Endothelial cell of umbilical vein (primary cell): ENCODE measurements at regions not wholly inside any gene's neighbourhood (a gene's known extent, or its start where the extent isn't known, plus 50 kb on each side); places are given as distances from the start of the nearest gene placed in this dataset.

Experiments used
- BruUV-seq: library from RNA; stranded (reverse); fragments of 400-500 nt; replicated peaks from 2 replicates; lab custom pipeline; 2021; lab: Mats Ljungman, UMichigan
- CTCF ChIA-PET: fragments of 300-600, 350-600 bp; sonication (Branson Sonifier 250); formaldehyde crosslinking; loops from one replicate; lab custom pipeline; 2021; ENCODE audit warnings: antibody characterized with exemption, inconsistent platforms; lab: Charles Lee
- POLR2A ChIA-PET: fragments of 300-600, 350-600 bp; sonication (Branson Sonifier 250); formaldehyde crosslinking; loops from one replicate; lab custom pipeline; 2021; ENCODE audit warnings: antibody characterized with exemption, inconsistent platforms; lab: Charles Lee
- DNase-seq: peaks from one replicate; pipeline ENCODE4 v3.0.0-alpha.2; 2011; ENCODE audit warnings: low read depth, low spot score
- FAIRE-seq: peaks from 2 replicates; lab custom pipeline; 2011; peaks lifted over from hg19 to GRCh38; lab: Jason Lieb, UNC
- H2AFZ ChIP-seq: 2 replicates; pipeline ENCODE4 v1.6.0; 2012; ENCODE audit warnings: low read depth, low read length, control low read depth, inconsistent platforms
- H3K27ac ChIP-seq: 2 replicates; pipeline ENCODE4 v1.5.1; 2011; ENCODE audit warnings: low read depth, mild to moderate bottlenecking, control low read depth, low read length, moderate library complexity; ENCODE audit not compliant: insufficient read depth
- H3K27me3 ChIP-seq, 2 experiments: 2 replicates each; pipeline versions ENCODE4 v1.6.0 to v1.6.1; 2011; ENCODE audit warnings: low read length in 2 of 2, mixed read lengths in 1 of 2; ENCODE audit not compliant: control insufficient read depth in 2 of 2, insufficient read depth in 2 of 2
- H3K36me3 ChIP-seq, 2 experiments: 2 replicates in 1 of 2; 3 replicates in 1 of 2; pipeline ENCODE4 v1.5.1; 2011; ENCODE audit warnings: low read length in 2 of 2, mild to moderate bottlenecking in 1 of 2, moderate library complexity in 1 of 2; ENCODE audit not compliant: control insufficient read depth in 2 of 2, insufficient read depth in 2 of 2; ENCODE audit errors: extremely low read depth in 1 of 2
- H3K4me1 ChIP-seq: 3 replicates; pipeline ENCODE4 v1.5.1; 2011; ENCODE audit warnings: mild to moderate bottlenecking, low read length; ENCODE audit not compliant: control insufficient read depth, insufficient read depth; ENCODE audit errors: extremely low read depth
- H3K4me2 ChIP-seq: 2 replicates; pipeline ENCODE4 v1.6.1; 2011; ENCODE audit warnings: low read length, control low read depth, mixed read lengths; ENCODE audit not compliant: insufficient read depth
- H3K4me3 ChIP-seq, 3 experiments: fragments of 200-600 bp in 1 of 3; sonication (generic), shearing (Covaris generic) in 1 of 3; replicated peaks in 1 of 3; 2 replicates each; pipeline ENCODE4 v1.5.1; 2011 to 2016; ENCODE audit warnings: control low read depth in 3 of 3, low read length in 3 of 3, mild to moderate bottlenecking in 2 of 3, inconsistent platforms in 1 of 3, low read depth in 1 of 3, moderate library complexity in 1 of 3; ENCODE audit not compliant: insufficient read depth in 1 of 3
- H3K79me2 ChIP-seq: 2 replicates; pipeline ENCODE4 v1.6.0; 2012; ENCODE audit warnings: low read length, inconsistent platforms; ENCODE audit not compliant: control insufficient read depth, insufficient read depth
- H3K9ac ChIP-seq: replicated peaks from 2 replicates; pipeline ENCODE3; 2011; ENCODE audit warnings: low read length, control low read depth; ENCODE audit not compliant: insufficient read depth; ENCODE audit errors: extremely low read depth
- H3K9me1 ChIP-seq: replicated peaks from 3 replicates; pipeline ENCODE4 v1.6.0; 2011; ENCODE audit warnings: mild to moderate bottlenecking, low read length; ENCODE audit not compliant: control insufficient read depth, insufficient read depth; ENCODE audit errors: extremely low read depth
- H3K9me3 ChIP-seq: replicated peaks from 2 replicates; pipeline ENCODE4 v1.5.1; 2012; ENCODE audit warnings: low read length, inconsistent platforms; ENCODE audit not compliant: control insufficient read depth, insufficient read depth
- H4K20me1 ChIP-seq: replicated peaks from 2 replicates; pipeline ENCODE3; 2011; ENCODE audit warnings: mild to moderate bottlenecking, low read length; ENCODE audit not compliant: control insufficient read depth, insufficient read depth; ENCODE audit errors: extremely low read depth
- EZH2 ChIP-seq: IDR thresholded peaks from 2 replicates; pipeline ENCODE4 v1.6.1; 2012; ENCODE audit warnings: borderline replicate concordance, low read depth, mild to moderate bottlenecking, moderate library complexity, low read length, inconsistent platforms; ENCODE audit not compliant: severe bottlenecking
- FOS ChIP-seq: IDR thresholded peaks from 2 replicates; pipeline ENCODE4 v1.6.1; 2011; ENCODE audit warnings: mild to moderate bottlenecking, low read length, moderate library complexity, borderline replicate concordance; ENCODE audit not compliant: insufficient read depth
- GATA2 ChIP-seq: IDR thresholded peaks from 2 replicates; pipeline ENCODE4 v1.7.0; 2011; ENCODE audit warnings: low read depth, mild to moderate bottlenecking, moderate library complexity, mixed read lengths, low read length; ENCODE audit not compliant: insufficient read length, insufficient read depth
- JUN ChIP-seq: IDR thresholded peaks from 2 replicates; pipeline ENCODE4 v1.6.1; 2011; ENCODE audit warnings: borderline replicate concordance, low read depth; ENCODE audit not compliant: insufficient read length, insufficient read depth
- MYC ChIP-seq: IDR thresholded peaks from one replicate; pipeline ENCODE4 v1.6.1; 2011; ENCODE audit warnings: mild to moderate bottlenecking, low read depth, low read length
- POLR2A ChIP-seq: IDR thresholded peaks from 2 replicates; pipeline ENCODE4 v1.6.1; 2012; ENCODE audit warnings: low read depth, mild to moderate bottlenecking, control low read depth, low read length
- POLR2AphosphoS5 ChIP-seq: IDR thresholded peaks from 2 replicates; pipeline ENCODE4 v1.6.1; 2012; ENCODE audit warnings: low read depth, mild to moderate bottlenecking, control low read depth, low read length, moderate library complexity; ENCODE audit not compliant: insufficient read depth
- dilution Hi-C: fragments of 300-500 bp; cut with MboI; formaldehyde crosslinking; loops from one replicate; pipeline ENCODE4 v1.15.0; 2019; ENCODE audit warnings: low sequenced_read_pairs; ENCODE audit not compliant: extremely low pct_ligation_motif_present
- intact Hi-C: fragments of 100-400 bp; cut with micrococcal nuclease; formaldehyde crosslinking; loops from one replicate; pipeline ENCODE4 v1.10.0; 2022
- TF ChIP-seq, protein P1 (sequence below): IDR thresholded peaks from 2 replicates; pipeline ENCODE4 v1.6.1; 2011; ENCODE audit not compliant: insufficient read depth, insufficient read length
- TF ChIP-seq, protein P2 (sequence below), 2 donors: IDR thresholded peaks; 1 replicate in 1 of 2; 2 replicates in 1 of 2; pipeline ENCODE4 v1.5.1; 2011; ENCODE audit warnings: low read length in 2 of 2, mild to moderate bottlenecking in 2 of 2, moderate library complexity in 2 of 2, control low read depth in 1 of 2, inconsistent platforms in 1 of 2, low read depth in 1 of 2; ENCODE audit not compliant: insufficient read depth in 1 of 2; ENCODE audit errors: extremely low read depth in 1 of 2

DNA sequence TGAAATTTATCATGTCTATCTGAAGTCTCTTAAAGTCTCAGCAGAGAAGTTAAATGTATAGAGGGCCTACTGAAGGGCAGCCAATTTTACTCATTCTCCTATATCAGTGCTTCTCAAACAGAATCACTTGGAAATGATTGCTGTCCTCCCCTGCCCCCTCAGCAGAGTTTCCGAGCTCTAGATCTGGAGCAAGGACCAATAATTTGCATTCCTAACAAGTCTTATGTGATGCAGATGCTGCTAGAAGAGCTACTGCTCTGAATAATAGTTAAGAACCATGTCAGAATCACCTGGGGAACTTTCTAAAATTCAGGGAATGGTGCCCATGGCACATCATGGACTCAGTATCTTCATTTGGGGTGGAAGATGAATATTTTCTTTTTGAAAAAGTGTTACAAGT lies 105.6 kb upstream of the EPHA4 start:
- CTCF ChIA-PET, result no interaction called here
- Histone ChIP-seq H3K79me2 (no peaks in the 10 kb centered on the region), H3K4me1 (no peaks in the 10 kb centered on the region), H3K9me3 (no peaks in the 10 kb centered on the region), H3K9me1 (no peaks in the 10 kb centered on the region), H3K4me2 (no peak overlapping the region), H3K27ac (no peak overlapping the region), H4K20me1 (no peaks in the 10 kb centered on the region), H3K27me3 (no peaks in the 10 kb centered on the region), H3K4me3 (no peak overlapping the region), H2AFZ (no peak overlapping the region), H3K9ac (no peak overlapping the region), H3K36me3 (no peaks in the 10 kb centered on the region)
- POLR2A ChIA-PET, result no interaction called here
- FAIRE-seq (no peak), DNase-seq (no peak)
- TF ChIP-seq POLR2AphosphoS5 (no peak), JUN (no peak), FOS (no peak), EZH2 (no peak), POLR2A (no peak), GATA2 (no peak), MYC (no peak)
- TF ChIP-seq, protein P1, sequence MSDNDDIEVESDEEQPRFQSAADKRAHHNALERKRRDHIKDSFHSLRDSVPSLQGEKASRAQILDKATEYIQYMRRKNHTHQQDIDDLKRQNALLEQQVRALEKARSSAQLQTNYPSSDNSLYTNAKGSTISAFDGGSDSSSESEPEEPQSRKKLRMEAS, result no peak
- TF ChIP-seq, protein P2, sequence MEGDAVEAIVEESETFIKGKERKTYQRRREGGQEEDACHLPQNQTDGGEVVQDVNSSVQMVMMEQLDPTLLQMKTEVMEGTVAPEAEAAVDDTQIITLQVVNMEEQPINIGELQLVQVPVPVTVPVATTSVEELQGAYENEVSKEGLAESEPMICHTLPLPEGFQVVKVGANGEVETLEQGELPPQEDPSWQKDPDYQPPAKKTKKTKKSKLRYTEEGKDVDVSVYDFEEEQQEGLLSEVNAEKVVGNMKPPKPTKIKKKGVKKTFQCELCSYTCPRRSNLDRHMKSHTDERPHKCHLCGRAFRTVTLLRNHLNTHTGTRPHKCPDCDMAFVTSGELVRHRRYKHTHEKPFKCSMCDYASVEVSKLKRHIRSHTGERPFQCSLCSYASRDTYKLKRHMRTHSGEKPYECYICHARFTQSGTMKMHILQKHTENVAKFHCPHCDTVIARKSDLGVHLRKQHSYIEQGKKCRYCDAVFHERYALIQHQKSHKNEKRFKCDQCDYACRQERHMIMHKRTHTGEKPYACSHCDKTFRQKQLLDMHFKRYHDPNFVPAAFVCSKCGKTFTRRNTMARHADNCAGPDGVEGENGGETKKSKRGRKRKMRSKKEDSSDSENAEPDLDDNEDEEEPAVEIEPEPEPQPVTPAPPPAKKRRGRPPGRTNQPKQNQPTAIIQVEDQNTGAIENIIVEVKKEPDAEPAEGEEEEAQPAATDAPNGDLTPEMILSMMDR (IDR thresholded peaks at IDR 0.05; ENCODE audit: extremely low read depth in 1 of 2, insufficient read depth in 1 of 2, low read depth in 1 of 2, low read length in 2 of 2), result no peak
- intact Hi-C loops (no loop called here), dilution Hi-C loops (no loop called here)
- no TSS peak for BruUV-seq
